Neutrophil (primary cell): ENCODE measurements at regions not wholly inside any gene's neighbourhood (a gene's known extent, or its start where the extent isn't known, plus 50 kb on each side); places are given as distances from the start of the nearest gene placed in this dataset.

Source experiments
- H3K27ac ChIP-seq: fragments of 200-600 bp; sonication (generic); 2 replicates; pipeline ENCODE4 v1.5.1; 2016; ENCODE audit warnings: mild to moderate bottlenecking, moderate library complexity
- H3K27me3 ChIP-seq: fragments of 200-600 bp; sonication (generic); 2 replicates; pipeline ENCODE4 v1.6.0; 2016; ENCODE audit warnings: mild to moderate bottlenecking
- H3K36me3 ChIP-seq: fragments of 200-600 bp; sonication (generic); 2 replicates; pipeline ENCODE4 v1.5.1; 2017
- H3K4me1 ChIP-seq, 2 experiments: fragments of 200-600 bp in 1 of 2; sonication (generic) in 1 of 2; 1 replicate in 1 of 2; 2 replicates in 1 of 2; pipeline versions ENCODE4 v1.5.1 to v1.6.1; 2013 to 2016; ENCODE audit warnings: low read depth in 1 of 2, low read length in 1 of 2, mild to moderate bottlenecking in 1 of 2, moderate library complexity in 1 of 2; ENCODE audit not compliant: control insufficient read depth in 1 of 2, insufficient read depth in 1 of 2
- H3K4me3 ChIP-seq, 2 experiments: fragments of 200-600 bp in 1 of 2; sonication (generic) in 1 of 2; 1 replicate in 1 of 2; 2 replicates in 1 of 2; pipeline ENCODE4 v1.5.1; 2013 to 2016; ENCODE audit warnings: low read depth in 1 of 2, low read length in 1 of 2, mild to moderate bottlenecking in 1 of 2, moderate library complexity in 1 of 2
- H3K9me3 ChIP-seq: fragments of 200-600 bp; sonication (generic); 2 replicates; pipeline ENCODE4 v1.5.1; 2016
- TF ChIP-seq, protein P1 (sequence below): fragments of 200-600 bp; sonication (generic); IDR thresholded peaks from 2 replicates; pipeline ENCODE4 v1.5.1; 2016; ENCODE audit warnings: antibody characterized with exemption

DNA sequence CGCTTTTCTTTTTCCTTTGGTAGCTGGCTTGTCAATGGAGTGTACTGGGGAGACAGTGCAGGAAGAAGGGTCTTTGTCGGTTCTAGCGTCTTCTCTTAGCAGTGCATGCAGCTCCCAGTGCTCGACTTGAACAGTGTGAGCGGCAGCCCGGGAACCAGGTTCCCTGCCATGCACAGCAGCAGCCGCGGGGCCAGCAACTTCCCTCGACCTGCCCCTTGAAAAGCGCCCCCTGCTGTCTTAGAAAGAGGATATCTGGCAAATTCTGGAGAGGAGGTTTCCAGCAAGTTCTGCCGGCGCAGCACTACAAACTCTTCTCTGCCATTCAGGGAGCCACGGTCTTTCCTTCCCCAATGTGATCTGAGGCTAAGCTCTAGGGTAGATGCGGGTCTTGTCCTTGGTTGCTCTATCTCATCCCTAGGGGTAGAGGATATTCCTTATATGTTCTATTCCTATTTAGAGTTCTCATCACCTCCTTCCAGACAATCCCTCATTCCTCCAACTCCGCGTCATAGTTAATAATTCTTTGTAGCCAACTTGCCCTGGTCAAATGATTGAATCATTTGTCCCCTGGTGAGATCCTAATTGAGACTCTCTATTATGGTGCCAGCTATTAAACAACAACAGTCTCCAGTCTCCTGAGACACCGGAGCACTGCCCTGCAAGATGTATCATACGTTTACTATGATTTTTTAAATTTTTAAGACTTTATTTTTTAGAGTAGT lies 451.3 kb downstream of the PMP22 start:
- Histone ChIP-seq H3K4me3 (no peak overlapping the region), H3K27me3 (no peaks in the 10 kb centered on the region), H3K36me3 (no peaks in the 10 kb centered on the region), H3K9me3 (no peaks in the 10 kb centered on the region), H3K4me1 (no peaks in the 10 kb centered on the region), H3K27ac (no peak overlapping the region)
- TF ChIP-seq, protein P1, sequence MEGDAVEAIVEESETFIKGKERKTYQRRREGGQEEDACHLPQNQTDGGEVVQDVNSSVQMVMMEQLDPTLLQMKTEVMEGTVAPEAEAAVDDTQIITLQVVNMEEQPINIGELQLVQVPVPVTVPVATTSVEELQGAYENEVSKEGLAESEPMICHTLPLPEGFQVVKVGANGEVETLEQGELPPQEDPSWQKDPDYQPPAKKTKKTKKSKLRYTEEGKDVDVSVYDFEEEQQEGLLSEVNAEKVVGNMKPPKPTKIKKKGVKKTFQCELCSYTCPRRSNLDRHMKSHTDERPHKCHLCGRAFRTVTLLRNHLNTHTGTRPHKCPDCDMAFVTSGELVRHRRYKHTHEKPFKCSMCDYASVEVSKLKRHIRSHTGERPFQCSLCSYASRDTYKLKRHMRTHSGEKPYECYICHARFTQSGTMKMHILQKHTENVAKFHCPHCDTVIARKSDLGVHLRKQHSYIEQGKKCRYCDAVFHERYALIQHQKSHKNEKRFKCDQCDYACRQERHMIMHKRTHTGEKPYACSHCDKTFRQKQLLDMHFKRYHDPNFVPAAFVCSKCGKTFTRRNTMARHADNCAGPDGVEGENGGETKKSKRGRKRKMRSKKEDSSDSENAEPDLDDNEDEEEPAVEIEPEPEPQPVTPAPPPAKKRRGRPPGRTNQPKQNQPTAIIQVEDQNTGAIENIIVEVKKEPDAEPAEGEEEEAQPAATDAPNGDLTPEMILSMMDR = no peak

DNA sequence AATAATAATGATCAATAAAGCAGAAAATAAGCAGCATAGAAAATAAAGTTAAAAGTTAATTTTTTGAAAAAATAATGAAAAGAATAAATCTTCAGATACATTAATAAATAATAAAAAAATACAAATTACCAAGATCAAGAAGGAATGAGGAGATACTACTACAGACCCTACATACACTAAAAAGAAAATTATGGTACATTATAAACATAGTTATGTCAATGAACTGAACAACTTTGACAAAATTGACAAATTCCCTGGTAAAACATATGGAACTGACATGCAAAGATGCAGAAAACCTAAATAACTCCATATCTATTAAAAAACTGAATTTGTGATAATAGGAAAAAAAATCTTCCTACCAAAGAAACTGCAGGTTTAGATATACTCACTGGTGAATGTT lies 456.7 kb downstream of the PMP22 start:
- no peaks in the 10 kb centered on the region for H3K27me3 ChIP-seq
- no peaks in the 10 kb centered on the region for H3K4me1 ChIP-seq
- no peaks in the 10 kb centered on the region for H3K9me3 ChIP-seq
- H3K36me3 ChIP-seq = no peaks in the 10 kb centered on the region
- TF ChIP-seq, protein P1 = no peak
- H3K27ac ChIP-seq = no peak overlapping the region
- H3K4me3 ChIP-seq = no peak overlapping the region

DNA sequence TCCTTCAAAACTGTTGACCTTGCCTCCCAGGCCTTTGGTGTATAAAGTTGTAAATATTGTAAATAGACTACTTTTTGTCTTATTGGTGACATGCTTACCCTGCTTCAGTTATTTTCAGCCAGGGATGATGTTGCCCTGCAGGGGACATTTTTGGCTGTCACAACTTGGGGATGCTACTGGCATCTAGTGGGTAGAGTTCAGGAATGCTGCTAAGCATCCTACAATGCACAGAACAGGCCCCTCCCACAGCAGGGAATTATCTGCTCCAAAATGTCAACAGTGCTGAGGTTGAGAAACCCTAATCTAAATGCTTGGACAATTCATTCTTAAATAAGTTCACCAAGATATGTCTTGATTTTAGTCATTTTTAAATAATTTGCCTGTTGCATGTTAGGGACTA lies 459.8 kb downstream of the PMP22 start:
- Histone ChIP-seq H3K4me1 (no peaks in the 10 kb centered on the region), H3K27ac (no peak overlapping the region), H3K36me3 (no peaks in the 10 kb centered on the region), H3K4me3 (no peak overlapping the region), H3K27me3 (no peaks in the 10 kb centered on the region), H3K9me3 (no peaks in the 10 kb centered on the region)
- TF ChIP-seq, protein P1 = no peak

DNA sequence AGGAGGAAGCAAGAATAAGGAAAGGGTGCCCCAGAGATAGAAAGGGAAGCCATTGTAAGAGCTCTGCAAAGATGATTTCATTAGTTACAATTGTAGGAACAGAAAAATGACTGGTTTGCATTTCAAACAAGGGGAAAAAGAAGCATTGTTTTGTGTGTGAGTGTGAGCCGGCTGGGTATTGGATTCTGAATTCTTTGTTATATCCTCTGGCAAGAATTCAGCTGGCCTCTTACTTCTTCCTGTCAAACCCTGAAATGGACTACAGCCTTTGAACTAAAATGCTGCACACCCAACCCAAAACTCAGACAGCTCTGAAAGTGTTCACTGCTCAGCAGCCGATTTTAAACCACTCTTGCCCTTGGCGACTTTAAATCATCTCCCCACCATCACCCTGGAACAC lies 461.3 kb downstream of the PMP22 start:
- no peaks in the 10 kb centered on the region for H3K36me3 ChIP-seq
- no peaks in the 10 kb centered on the region for H3K4me1 ChIP-seq
- H3K4me3 ChIP-seq = no peak overlapping the region
- TF ChIP-seq, protein P1 = no peak
- H3K27me3 ChIP-seq = no peaks in the 10 kb centered on the region
- no peaks in the 10 kb centered on the region for H3K9me3 ChIP-seq
- no peak overlapping the region for H3K27ac ChIP-seq

DNA sequence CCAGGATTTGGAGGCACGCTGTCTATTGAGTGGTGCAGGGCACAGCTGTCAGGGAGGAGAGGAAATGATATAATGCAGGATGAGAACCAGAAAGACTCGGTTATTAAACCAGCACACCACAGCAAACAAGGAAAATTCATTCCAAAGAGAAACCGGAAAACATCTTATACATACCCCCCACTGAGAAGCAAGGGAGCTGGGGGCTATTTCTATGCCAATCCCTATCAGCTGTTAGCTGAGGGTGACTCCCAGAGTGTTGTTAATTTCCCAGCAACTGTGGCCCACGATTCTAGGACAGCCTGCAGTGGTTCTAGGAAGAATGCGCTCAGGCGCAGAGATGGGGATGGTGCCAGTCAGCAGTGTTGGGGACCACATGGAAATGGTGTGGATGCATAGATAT lies 467.3 kb downstream of the PMP22 start:
- Histone ChIP-seq H3K4me3 (no peak overlapping the region), H3K27me3 (no peaks in the 10 kb centered on the region), H3K9me3 (no peaks in the 10 kb centered on the region), H3K27ac (no peak overlapping the region), H3K36me3 (no peaks in the 10 kb centered on the region), H3K4me1 (no peaks in the 10 kb centered on the region)
- TF ChIP-seq, protein P1 = no peak
